CD4-positive, alpha-beta T cell treated with Interleukin-15 for 1 hour (primary cell): ENCODE measurements at regions not wholly inside any gene's neighbourhood (a gene's known extent, or its start where the extent isn't known, plus 50 kb on each side); places are given as distances from the start of the nearest gene placed in this dataset.
"Not testable (repeated sequence)": the region's sequence is repeated elsewhere in the genome, so short reads cannot be mapped to it uniquely, and the experiment has no call there.

Source experiments
- DNase-seq: peaks from one replicate; pipeline ENCODE4 v3.0.0-alpha.2; 2020

- DNase-seq, result no peak
Measured at GRCh38 chr15:79156704-79157375, 66.3 kb upstream of the RASGRF1 start.

DNA sequence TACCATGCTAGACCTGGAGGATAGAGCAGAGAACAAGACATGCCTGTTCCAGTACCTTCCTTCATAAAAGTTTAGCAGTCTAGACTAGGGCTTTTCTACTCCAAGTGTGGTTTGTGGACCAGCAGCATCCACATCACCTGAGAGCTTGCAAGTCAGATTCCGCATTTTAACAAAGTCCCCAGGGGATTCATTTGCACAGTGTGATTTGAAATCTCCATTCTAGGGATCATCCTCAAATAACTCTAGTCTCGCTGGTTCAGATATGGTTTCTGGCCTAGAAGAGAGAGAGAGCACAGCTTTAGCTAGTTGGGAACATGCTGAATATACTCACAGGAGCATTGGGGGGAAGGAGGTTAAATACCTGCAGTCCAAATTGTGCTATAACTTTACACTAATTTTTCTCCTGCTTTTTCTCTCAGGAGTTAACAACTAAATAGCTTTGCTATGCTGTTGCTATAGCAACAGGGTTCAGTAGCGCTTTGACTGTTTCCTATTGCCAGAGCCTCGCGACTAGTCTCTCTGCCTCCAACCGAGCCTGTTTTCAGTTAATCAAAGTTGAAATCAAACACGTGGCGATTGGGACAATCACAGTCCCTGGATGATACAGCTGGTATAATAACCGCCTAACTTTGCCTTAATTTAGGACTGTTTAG, 64.0 kb upstream of the RASGRF1 start:
- DNase-seq, result no peak

GRCh38 chr15:79144290-79144689, 53.7 kb upstream of the RASGRF1 start:
- not testable (repeated sequence) for DNase-seq

GRCh38 chr15:79140846-79141570, 50.4 kb upstream of the RASGRF1 start:
- DNase-seq, result no peak
